ENCODE measurements at regions not wholly inside any gene's neighbourhood (a gene's known extent, or its start where the extent isn't known, plus 50 kb on each side); places are given as distances from the start of the nearest gene placed in this dataset.

GRCh38 chr4:54863571-54864255 is 206.0 kb downstream of the KIT start:
- no peak for DNase-seq
- no peak for ATAC-seq
- CTCF ChIA-PET = no interaction called here

GRCh38 chr4:54861201-54861600 is 203.4 kb downstream of the KIT start:
- ATAC-seq = no peak
- no peaks in the 10 kb centered on the region for H3K4me1 Mint-ChIP-seq (ENCODE audit: low read depth)
- no peak for DNase-seq
- ChIA-PET CTCF (no interaction called here), POLR2A (no interaction called here)
- no peak overlapping the region for H3K4me3 Mint-ChIP-seq
- no peaks in the 10 kb centered on the region for H3K9me3 Mint-ChIP-seq (ENCODE audit: insufficient read depth)
- H3K36me3 Mint-ChIP-seq (ENCODE audit: low read depth) = no peaks in the 10 kb centered on the region
- no peaks in the 10 kb centered on the region for H3K27me3 Mint-ChIP-seq (ENCODE audit: low read depth)
- H3K27ac Mint-ChIP-seq = no peak overlapping the region

More at GRCh38 chr4:54863571-54864255, 206.0 kb downstream of the KIT start:
- Mint-ChIP-seq H3K9me3 (ENCODE audit: insufficient read depth) (no peaks in the 10 kb centered on the region), H3K27me3 (ENCODE audit: low read depth) (no peaks in the 10 kb centered on the region), H3K4me3 (no peak overlapping the region), H3K36me3 (ENCODE audit: low read depth) (no peaks in the 10 kb centered on the region), H3K4me1 (ENCODE audit: low read depth) (no peaks in the 10 kb centered on the region), H3K27ac (no peak overlapping the region)
- POLR2A ChIA-PET = no interaction called here

GRCh38 chr4:54855191-54855854 is 197.6 kb downstream of the KIT start:
- no peak overlapping the region for H3K27ac Mint-ChIP-seq
- no peak for ATAC-seq
- H3K4me3 Mint-ChIP-seq = no peak overlapping the region
- no peaks in the 10 kb centered on the region for H3K36me3 Mint-ChIP-seq (ENCODE audit: low read depth)
- ChIA-PET POLR2A (no interaction called here), CTCF (no interaction called here)
- H3K27me3 Mint-ChIP-seq (ENCODE audit: low read depth) = no peaks in the 10 kb centered on the region
- no peaks in the 10 kb centered on the region for H3K4me1 Mint-ChIP-seq (ENCODE audit: low read depth)
- H3K9me3 Mint-ChIP-seq (ENCODE audit: insufficient read depth) = no peaks in the 10 kb centered on the region
- no peak for DNase-seq

GRCh38 chr4:54852602-54853001 is 194.8 kb downstream of the KIT start:
- Mint-ChIP-seq H3K27me3 (ENCODE audit: low read depth) (no peaks in the 10 kb centered on the region), H3K4me1 (ENCODE audit: low read depth) (no peaks in the 10 kb centered on the region), H3K9me3 (ENCODE audit: insufficient read depth) (no peaks in the 10 kb centered on the region), H3K27ac (no peak overlapping the region), H3K4me3 (no peak overlapping the region), H3K36me3 (ENCODE audit: low read depth) (no peaks in the 10 kb centered on the region)
- CTCF ChIA-PET = no interaction called here
- POLR2A ChIA-PET = no interaction called here
- DNase-seq = no peak
- no peak for ATAC-seq

GRCh38 chr4:54852054-54852453 is 194.3 kb downstream of the KIT start:
- no peaks in the 10 kb centered on the region for H3K27me3 Mint-ChIP-seq (ENCODE audit: low read depth)
- ATAC-seq (no peak), DNase-seq (no peak)
- ChIA-PET CTCF (no interaction called here), POLR2A (no interaction called here)
- H3K4me3 Mint-ChIP-seq = no peak overlapping the region
- no peaks in the 10 kb centered on the region for H3K4me1 Mint-ChIP-seq (ENCODE audit: low read depth)
- no peak overlapping the region for H3K27ac Mint-ChIP-seq
- no peaks in the 10 kb centered on the region for H3K36me3 Mint-ChIP-seq (ENCODE audit: low read depth)
- H3K9me3 Mint-ChIP-seq (ENCODE audit: insufficient read depth) = no peaks in the 10 kb centered on the region

- DNase-seq (no peak), ATAC-seq (no peak)
- Mint-ChIP-seq H3K9me3 (ENCODE audit: insufficient read depth) (no peaks in the 10 kb centered on the region), H3K4me1 (ENCODE audit: low read depth) (peaks cover 12% of the 10 kb centered on the region), H3K36me3 (ENCODE audit: low read depth) (no peaks in the 10 kb centered on the region), H3K4me3 (no peak overlapping the region), H3K27ac (no peak overlapping the region), H3K27me3 (ENCODE audit: low read depth) (peaks cover 4% of the 10 kb centered on the region)
- CTCF ChIA-PET = no interaction called here
- POLR2A ChIA-PET = no interaction called here
These were observed 187.2 kb downstream of the KIT start for GRCh38 chr4:54844911-54845310.

- no peaks in the 10 kb centered on the region for H3K9me3 Mint-ChIP-seq (ENCODE audit: insufficient read depth)
- ChIA-PET CTCF (no interaction called here), POLR2A (no interaction called here)
- DNase-seq (no peak), ATAC-seq (no peak)
- H3K27ac Mint-ChIP-seq = no peak overlapping the region
- H3K4me1 Mint-ChIP-seq (ENCODE audit: low read depth) = peaks cover 12% of the 10 kb centered on the region
- peaks cover 4% of the 10 kb centered on the region for H3K27me3 Mint-ChIP-seq (ENCODE audit: low read depth)
- no peak overlapping the region for H3K4me3 Mint-ChIP-seq
- H3K36me3 Mint-ChIP-seq (ENCODE audit: low read depth) = no peaks in the 10 kb centered on the region
These were observed 186.2 kb downstream of the KIT start for GRCh38 chr4:54843946-54844345.

GRCh38 chr4:54843106-54843505 is 185.3 kb downstream of the KIT start:
- DNase-seq = no peak
- ATAC-seq = no peak
- Mint-ChIP-seq H3K4me1 (ENCODE audit: low read depth) (peaks cover 12% of the 10 kb centered on the region), H3K9me3 (ENCODE audit: insufficient read depth) (no peaks in the 10 kb centered on the region), H3K27ac (no peak overlapping the region), H3K27me3 (ENCODE audit: low read depth) (peaks cover 4% of the 10 kb centered on the region), H3K36me3 (ENCODE audit: low read depth) (no peaks in the 10 kb centered on the region), H3K4me3 (no peak overlapping the region)
- POLR2A ChIA-PET = no interaction called here
- CTCF ChIA-PET = no interaction called here

- ChIA-PET POLR2A (no interaction called here), CTCF (interaction anchor here (1.2 to 2.7 kb wide), 2 partner anchors 118 to 159 kb away, joined by 3 to 9 read pairs; no protein-coding TSS in a partner anchor)
- H3K27me3 Mint-ChIP-seq (ENCODE audit: low read depth) = peaks cover 4% of the 10 kb centered on the region
- H3K4me1 Mint-ChIP-seq (ENCODE audit: low read depth) = peaks cover 12% of the 10 kb centered on the region
- no peak overlapping the region for H3K27ac Mint-ChIP-seq
- H3K36me3 Mint-ChIP-seq (ENCODE audit: low read depth) = no peaks in the 10 kb centered on the region
- ATAC-seq (no peak), DNase-seq (no peak)
- H3K4me3 Mint-ChIP-seq = no peak overlapping the region
- H3K9me3 Mint-ChIP-seq (ENCODE audit: insufficient read depth) = no peaks in the 10 kb centered on the region
These were observed 184.9 kb downstream of the KIT start for GRCh38 chr4:54842656-54843055.

- ATAC-seq (no peak), DNase-seq (no peak)
- Mint-ChIP-seq H3K36me3 (ENCODE audit: low read depth) (no peaks in the 10 kb centered on the region), H3K9me3 (ENCODE audit: insufficient read depth) (no peaks in the 10 kb centered on the region), H3K27me3 (ENCODE audit: low read depth) (peaks cover 4% of the 10 kb centered on the region), H3K27ac (no peak overlapping the region), H3K4me3 (no peak overlapping the region), H3K4me1 (ENCODE audit: low read depth) (peaks cover 12% of the 10 kb centered on the region)
- ChIA-PET CTCF (interaction anchor here (1.2 to 2.7 kb wide), 3 partner anchors 119 to 159 kb away, joined by 3 to 9 read pairs (median 7); no protein-coding TSS in a partner anchor), POLR2A (no interaction called here)
These were observed 184.5 kb downstream of the KIT start for GRCh38 chr4:54842226-54842625.

- Mint-ChIP-seq H3K27ac (no peak overlapping the region), H3K9me3 (ENCODE audit: insufficient read depth) (no peaks in the 10 kb centered on the region), H3K4me1 (ENCODE audit: low read depth) (peaks cover 12% of the 10 kb centered on the region), H3K27me3 (ENCODE audit: low read depth) (peaks cover 4% of the 10 kb centered on the region), H3K4me3 (no peak overlapping the region), H3K36me3 (ENCODE audit: low read depth) (no peaks in the 10 kb centered on the region)
- ChIA-PET CTCF (interaction anchor here (0.9 to 2.7 kb wide), 9 partner anchors 13 to 525 kb away, joined by 3 to 9 read pairs (median 3); no protein-coding TSS in a partner anchor), POLR2A (no interaction called here)
- ATAC-seq (peak; percentile 30), DNase-seq (peak; percentile 24)
These were observed 183.4 kb downstream of the KIT start for GRCh38 chr4:54840992-54841768.

GRCh38 chr4:54840430-54840829 is 182.7 kb downstream of the KIT start:
- H3K9me3 Mint-ChIP-seq (ENCODE audit: insufficient read depth) = no peaks in the 10 kb centered on the region
- no peak overlapping the region for H3K27ac Mint-ChIP-seq
- peaks cover 4% of the 10 kb centered on the region for H3K27me3 Mint-ChIP-seq (ENCODE audit: low read depth)
- ChIA-PET CTCF (interaction anchor here (0.7 to 2.7 kb wide), 9 partner anchors 14 to 525 kb away, joined by 3 to 9 read pairs (median 3); no protein-coding TSS in a partner anchor), POLR2A (no interaction called here)
- H3K4me3 Mint-ChIP-seq = no peak overlapping the region
- DNase-seq (no peak), ATAC-seq (no peak)
- H3K4me1 Mint-ChIP-seq (ENCODE audit: low read depth) = peaks cover 12% of the 10 kb centered on the region
- H3K36me3 Mint-ChIP-seq (ENCODE audit: low read depth) = no peaks in the 10 kb centered on the region

Measured in activated CD8-positive, alpha-beta T cell treated with anti-CD3 and anti-CD28 coated beads, Interleukin-2, amount 10 ng/mL, durations not matched to agents 7 days and 5 days (primary cell).